Gastroesophageal sphincter (tissue), 3 donors: ENCODE measurements at regions not wholly inside any gene's neighbourhood (a gene's known extent, or its start where the extent isn't known, plus 50 kb on each side); places are given as distances from the start of the nearest gene placed in this dataset.
"Not testable (repeated sequence)": the region's sequence is repeated elsewhere in the genome, so short reads cannot be mapped to it uniquely, and the experiment has no call there.

Source experiments
- EP300 ChIP-seq: sonication (generic); formaldehyde crosslinking; IDR thresholded peaks from one replicate; pipeline ENCODE4 v1.6.1; 2017; ENCODE audit warnings: antibody characterized with exemption, mild to moderate bottlenecking
- POLR2A ChIP-seq, 2 donors: fragments of 450-650 bp; IDR thresholded peaks; one replicate each; pipeline ENCODE4 v1.6.1; 2017; ENCODE audit warnings: antibody characterized with exemption in 2 of 2, mild to moderate bottlenecking in 2 of 2, moderate library complexity in 1 of 2
- POLR2AphosphoS5 ChIP-seq: sonication (generic); formaldehyde crosslinking; IDR thresholded peaks from one replicate; pipeline ENCODE4 v1.6.1; 2017; ENCODE audit warnings: antibody characterized with exemption
- TF ChIP-seq, protein P1 (sequence below), 4 experiments: fragments of 200-600 bp in 2 of 4; fragments of 450-650 bp in 2 of 4; sonication (generic) in 1 of 4; IDR thresholded peaks; one replicate each; pipeline ENCODE4 v1.5.1; 2017 to 2019; ENCODE audit warnings: antibody characterized with exemption in 4 of 4, mild to moderate bottlenecking in 2 of 4, moderate library complexity in 2 of 4

DNA sequence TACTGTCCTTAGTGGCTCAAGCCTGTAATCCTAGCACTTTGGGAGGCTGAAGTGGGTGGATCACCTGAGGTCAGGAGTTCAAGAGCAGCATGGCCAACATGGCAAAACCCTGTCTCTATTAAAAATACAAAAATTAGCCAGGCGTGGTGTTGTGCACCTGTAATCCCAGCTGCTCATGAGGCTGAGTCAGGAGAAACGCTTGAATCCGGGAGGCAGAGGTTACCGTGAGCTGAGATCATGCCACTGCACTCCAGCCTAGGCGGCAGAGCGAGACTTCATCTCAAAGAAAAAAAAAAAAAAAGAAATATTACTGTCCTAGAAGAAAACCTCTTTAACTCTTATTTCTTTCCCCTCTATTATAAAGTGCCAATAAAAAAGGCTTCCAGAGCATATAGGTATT is 115.2 kb upstream of the PDE7B start:
- TF ChIP-seq, protein P1, sequence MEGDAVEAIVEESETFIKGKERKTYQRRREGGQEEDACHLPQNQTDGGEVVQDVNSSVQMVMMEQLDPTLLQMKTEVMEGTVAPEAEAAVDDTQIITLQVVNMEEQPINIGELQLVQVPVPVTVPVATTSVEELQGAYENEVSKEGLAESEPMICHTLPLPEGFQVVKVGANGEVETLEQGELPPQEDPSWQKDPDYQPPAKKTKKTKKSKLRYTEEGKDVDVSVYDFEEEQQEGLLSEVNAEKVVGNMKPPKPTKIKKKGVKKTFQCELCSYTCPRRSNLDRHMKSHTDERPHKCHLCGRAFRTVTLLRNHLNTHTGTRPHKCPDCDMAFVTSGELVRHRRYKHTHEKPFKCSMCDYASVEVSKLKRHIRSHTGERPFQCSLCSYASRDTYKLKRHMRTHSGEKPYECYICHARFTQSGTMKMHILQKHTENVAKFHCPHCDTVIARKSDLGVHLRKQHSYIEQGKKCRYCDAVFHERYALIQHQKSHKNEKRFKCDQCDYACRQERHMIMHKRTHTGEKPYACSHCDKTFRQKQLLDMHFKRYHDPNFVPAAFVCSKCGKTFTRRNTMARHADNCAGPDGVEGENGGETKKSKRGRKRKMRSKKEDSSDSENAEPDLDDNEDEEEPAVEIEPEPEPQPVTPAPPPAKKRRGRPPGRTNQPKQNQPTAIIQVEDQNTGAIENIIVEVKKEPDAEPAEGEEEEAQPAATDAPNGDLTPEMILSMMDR (IDR thresholded peaks at IDR 0.05): not testable (repeated sequence)
- TF ChIP-seq POLR2A (IDR thresholded peaks at IDR 0.05); POLR2AphosphoS5; EP300: not testable (repeated sequence)
